ENCODE measurements at regions not wholly inside any gene's neighbourhood (a gene's known extent, or its start where the extent isn't known, plus 50 kb on each side); places are given as distances from the start of the nearest gene placed in this dataset.

DNA sequence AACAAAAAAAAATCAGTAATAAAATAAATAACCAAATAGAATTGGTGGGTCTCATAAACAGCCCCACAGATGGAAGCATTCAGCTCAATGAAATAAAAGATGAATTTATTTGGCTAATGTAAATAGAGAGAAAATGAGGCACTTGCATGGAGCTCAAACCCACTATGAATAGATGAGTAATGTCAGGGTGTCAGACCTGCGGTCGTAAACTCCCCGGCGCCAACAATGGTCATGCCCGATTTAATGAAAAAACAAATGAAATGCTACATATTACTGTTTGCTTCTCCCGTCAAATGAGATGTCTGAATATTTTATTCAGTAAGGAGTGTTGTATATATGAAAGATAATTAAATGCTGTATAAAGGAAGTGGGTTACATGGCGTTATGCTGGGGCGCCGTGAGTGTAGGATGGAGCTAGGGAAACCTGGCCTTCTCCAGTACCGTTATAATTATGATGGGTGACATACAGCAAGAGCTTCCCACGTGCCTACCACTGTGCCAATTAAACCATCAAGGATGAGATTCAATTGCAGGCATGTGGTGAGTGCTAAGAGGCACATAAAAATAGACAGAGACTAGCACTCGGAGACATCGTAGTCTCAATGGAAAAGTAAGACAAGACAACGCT is 648.1 kb downstream of the BCL11B start:
- ChIA-PET POLR2A (no interaction called here), CTCF (no interaction called here)
- TF ChIP-seq RELA (CRISPR knock-in tag; IDR thresholded peaks at IDR 0.05; ENCODE audit: borderline replicate concordance) (no peak), NR1H2 (CRISPR knock-in tag; IDR thresholded peaks at IDR 0.05) (no peak), FOXK1 (CRISPR knock-in tag; IDR thresholded peaks at IDR 0.05) (no peak), ZMAT4 (CRISPR knock-in tag; IDR thresholded peaks at IDR 0.05) (no peak), MAX (CRISPR knock-in tag; IDR thresholded peaks at IDR 0.05) (no peak), SMAD4 (CRISPR knock-in tag; IDR thresholded peaks at IDR 0.05) (no peak), E2F4 (CRISPR knock-in tag; IDR thresholded peaks at IDR 0.05; ENCODE audit: borderline replicate concordance, low read depth) (no peak), ZNF396 (CRISPR knock-in tag; IDR thresholded peaks at IDR 0.05; ENCODE audit: borderline replicate concordance) (no peak), GABPB1 (CRISPR knock-in tag; IDR thresholded peaks at IDR 0.05) (no peak), MLX (CRISPR knock-in tag; IDR thresholded peaks at IDR 0.05) (no peak), HMGXB4 (CRISPR knock-in tag; IDR thresholded peaks at IDR 0.05) (no peak), CREB1 (CRISPR knock-in tag; IDR thresholded peaks at IDR 0.05) (no peak), FOXJ3 (CRISPR knock-in tag; IDR thresholded peaks at IDR 0.05; ENCODE audit: borderline replicate concordance) (no peak)
- TF ChIP-seq, protein P1, sequence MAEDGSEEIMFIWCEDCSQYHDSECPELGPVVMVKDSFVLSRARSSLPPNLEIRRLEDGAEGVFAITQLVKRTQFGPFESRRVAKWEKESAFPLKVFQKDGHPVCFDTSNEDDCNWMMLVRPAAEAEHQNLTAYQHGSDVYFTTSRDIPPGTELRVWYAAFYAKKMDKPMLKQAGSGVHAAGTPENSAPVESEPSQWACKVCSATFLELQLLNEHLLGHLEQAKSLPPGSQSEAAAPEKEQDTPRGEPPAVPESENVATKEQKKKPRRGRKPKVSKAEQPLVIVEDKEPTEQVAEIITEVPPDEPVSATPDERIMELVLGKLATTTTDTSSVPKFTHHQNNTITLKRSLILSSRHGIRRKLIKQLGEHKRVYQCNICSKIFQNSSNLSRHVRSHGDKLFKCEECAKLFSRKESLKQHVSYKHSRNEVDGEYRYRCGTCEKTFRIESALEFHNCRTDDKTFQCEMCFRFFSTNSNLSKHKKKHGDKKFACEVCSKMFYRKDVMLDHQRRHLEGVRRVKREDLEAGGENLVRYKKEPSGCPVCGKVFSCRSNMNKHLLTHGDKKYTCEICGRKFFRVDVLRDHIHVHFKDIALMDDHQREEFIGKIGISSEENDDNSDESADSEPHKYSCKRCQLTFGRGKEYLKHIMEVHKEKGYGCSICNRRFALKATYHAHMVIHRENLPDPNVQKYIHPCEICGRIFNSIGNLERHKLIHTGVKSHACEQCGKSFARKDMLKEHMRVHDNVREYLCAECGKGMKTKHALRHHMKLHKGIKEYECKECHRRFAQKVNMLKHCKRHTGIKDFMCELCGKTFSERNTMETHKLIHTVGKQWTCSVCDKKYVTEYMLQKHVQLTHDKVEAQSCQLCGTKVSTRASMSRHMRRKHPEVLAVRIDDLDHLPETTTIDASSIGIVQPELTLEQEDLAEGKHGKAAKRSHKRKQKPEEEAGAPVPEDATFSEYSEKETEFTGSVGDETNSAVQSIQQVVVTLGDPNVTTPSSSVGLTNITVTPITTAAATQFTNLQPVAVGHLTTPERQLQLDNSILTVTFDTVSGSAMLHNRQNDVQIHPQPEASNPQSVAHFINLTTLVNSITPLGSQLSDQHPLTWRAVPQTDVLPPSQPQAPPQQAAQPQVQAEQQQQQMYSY (CRISPR knock-in tag; IDR thresholded peaks at IDR 0.05): no peak
- TF ChIP-seq, protein P2, sequence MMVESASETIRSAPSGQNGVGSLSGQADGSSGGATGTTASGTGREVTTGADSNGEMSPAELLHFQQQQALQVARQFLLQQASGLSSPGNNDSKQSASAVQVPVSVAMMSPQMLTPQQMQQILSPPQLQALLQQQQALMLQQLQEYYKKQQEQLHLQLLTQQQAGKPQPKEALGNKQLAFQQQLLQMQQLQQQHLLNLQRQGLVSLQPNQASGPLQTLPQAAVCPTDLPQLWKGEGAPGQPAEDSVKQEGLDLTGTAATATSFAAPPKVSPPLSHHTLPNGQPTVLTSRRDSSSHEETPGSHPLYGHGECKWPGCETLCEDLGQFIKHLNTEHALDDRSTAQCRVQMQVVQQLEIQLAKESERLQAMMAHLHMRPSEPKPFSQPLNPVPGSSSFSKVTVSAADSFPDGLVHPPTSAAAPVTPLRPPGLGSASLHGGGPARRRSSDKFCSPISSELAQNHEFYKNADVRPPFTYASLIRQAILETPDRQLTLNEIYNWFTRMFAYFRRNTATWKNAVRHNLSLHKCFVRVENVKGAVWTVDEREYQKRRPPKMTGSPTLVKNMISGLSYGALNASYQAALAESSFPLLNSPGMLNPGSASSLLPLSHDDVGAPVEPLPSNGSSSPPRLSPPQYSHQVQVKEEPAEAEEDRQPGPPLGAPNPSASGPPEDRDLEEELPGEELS (CRISPR knock-in tag; IDR thresholded peaks at IDR 0.05): no peak
- ATAC-seq (no peak), DNase-seq (ENCODE audit: low spot score) (no peak)
- peaks cover 39% of the 10 kb centered on the region for H3K9me3 Mint-ChIP-seq
- no peaks in the 10 kb centered on the region; the same call in 1 of the 2 replicates for H3K36me3 Mint-ChIP-seq
- H3K27ac Mint-ChIP-seq: no peak overlapping the region
- H3K4me3 Mint-ChIP-seq: no peak overlapping the region
- H3K4me1 Mint-ChIP-seq: no peaks in the 10 kb centered on the region
- no peaks in the 10 kb centered on the region for H3K27me3 Mint-ChIP-seq (ENCODE audit: low read depth)

All from WTC11 (cell line).